Neural progenitor cell (in vitro differentiated cells): ENCODE measurements at regions not wholly inside any gene's neighbourhood (a gene's known extent, or its start where the extent isn't known, plus 50 kb on each side); places are given as distances from the start of the nearest gene placed in this dataset.

ENCODE experiments used
- CTCF ChIP-seq: fragments of 200-600 bp; sonication (generic); IDR thresholded peaks from 2 replicates; pipeline ENCODE4 v1.5.1; 2017; ENCODE audit warnings: antibody characterized with exemption, mild to moderate bottlenecking
- EZH2 ChIP-seq: fragments of 200-600 bp; sonication (generic); IDR thresholded peaks from 2 replicates; pipeline ENCODE4 v1.6.1; 2017; ENCODE audit warnings: antibody characterized with exemption, mild to moderate bottlenecking, moderate library complexity
- EZH2phosphoT487 ChIP-seq: fragments of 200-600 bp; sonication (generic); IDR thresholded peaks from 2 replicates; pipeline ENCODE4 v1.6.1; 2017; ENCODE audit warnings: antibody characterized with exemption

GRCh38 chr12:107405436-107405835, 280.2 kb upstream of the PWP1 start:
- no peak for TF ChIP-seq CTCF
- no peak for TF ChIP-seq EZH2phosphoT487
- TF ChIP-seq EZH2 = no peak
